Activated T-cell treated with anti-CD3 and anti-CD28 coated beads, Interleukin-2, amount 50 U/mL, for 24 hours (primary cell): ENCODE measurements at regions not wholly inside any gene's neighbourhood (a gene's known extent, or its start where the extent isn't known, plus 50 kb on each side); places are given as distances from the start of the nearest gene placed in this dataset.

Source experiments
- DNase-seq: peaks from one replicate; pipeline ENCODE4 v3.0.0-alpha.2; 2020
- H3K27ac Mint-ChIP-seq: 2 replicates; pipeline ENCODE4 v1.8.0; 2020; ENCODE audit warnings: mild to moderate bottlenecking, mixed read lengths
- H3K27me3 Mint-ChIP-seq: 2 replicates; pipeline ENCODE4 v1.8.0; 2020; ENCODE audit warnings: mixed read lengths
- H3K36me3 Mint-ChIP-seq: 2 replicates; pipeline ENCODE4 v1.8.0; 2020; ENCODE audit warnings: low read depth, mixed read lengths
- H3K4me1 Mint-ChIP-seq: 2 replicates; pipeline ENCODE4 v1.8.0; 2020; ENCODE audit warnings: low read depth, mixed read lengths
- H3K4me3 Mint-ChIP-seq: 2 replicates; pipeline ENCODE4 v1.8.0; 2020; ENCODE audit warnings: mild to moderate bottlenecking, moderate library complexity, mixed read lengths
- H3K9me3 Mint-ChIP-seq: 2 replicates; pipeline ENCODE4 v1.8.0; 2020; ENCODE audit warnings: mixed read lengths

DNA sequence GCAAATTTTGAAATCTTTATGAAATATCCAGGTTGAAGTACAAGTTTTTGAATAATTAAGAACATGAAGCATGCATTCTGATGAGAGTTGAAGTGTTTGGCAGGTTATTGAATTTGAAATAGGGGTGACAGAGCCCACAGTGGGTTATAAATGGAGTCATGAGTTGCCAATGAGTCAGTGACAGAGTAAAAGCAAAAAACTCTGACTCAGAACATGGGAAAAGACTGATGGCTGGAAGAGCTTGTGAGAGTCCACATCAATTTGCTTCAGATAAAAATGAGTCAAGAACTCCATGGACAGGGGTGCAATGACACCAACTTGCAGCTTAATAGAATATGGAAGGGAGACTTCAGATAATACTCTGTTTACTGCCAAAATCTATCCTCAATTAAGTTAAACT lies 105.3 kb downstream of the SLC6A15 start:
- H3K4me3 Mint-ChIP-seq: no peak overlapping the region
- no peaks in the 10 kb centered on the region for H3K27me3 Mint-ChIP-seq
- no peak for DNase-seq
- no peak overlapping the region for H3K27ac Mint-ChIP-seq
- H3K9me3 Mint-ChIP-seq: no peaks in the 10 kb centered on the region
- no peaks in the 10 kb centered on the region for H3K4me1 Mint-ChIP-seq
- H3K36me3 Mint-ChIP-seq: no peaks in the 10 kb centered on the region

DNA sequence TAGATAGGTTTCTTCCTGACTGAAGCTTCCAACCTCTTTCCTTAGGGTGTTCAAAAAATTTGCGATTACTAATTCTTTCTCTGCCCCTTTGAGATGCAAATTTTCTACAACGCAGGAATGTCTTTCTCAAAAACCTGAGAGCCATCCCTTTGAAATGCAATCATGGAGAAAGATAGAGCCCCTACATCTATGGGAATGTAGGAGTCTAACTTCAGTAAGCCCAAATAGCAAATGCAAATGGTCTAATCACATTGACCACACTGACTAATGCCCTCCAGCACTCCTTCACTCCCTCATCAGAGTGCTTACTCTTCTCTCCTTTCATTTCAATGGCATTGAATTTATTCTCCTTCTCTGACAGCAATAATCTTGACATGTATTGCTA lies 107.1 kb downstream of the SLC6A15 start:
- H3K27me3 Mint-ChIP-seq: no peaks in the 10 kb centered on the region
- H3K4me3 Mint-ChIP-seq: no peak overlapping the region
- H3K36me3 Mint-ChIP-seq: no peaks in the 10 kb centered on the region
- no peaks in the 10 kb centered on the region for H3K9me3 Mint-ChIP-seq
- no peak for DNase-seq
- H3K27ac Mint-ChIP-seq: no peak overlapping the region
- H3K4me1 Mint-ChIP-seq: no peaks in the 10 kb centered on the region

DNA sequence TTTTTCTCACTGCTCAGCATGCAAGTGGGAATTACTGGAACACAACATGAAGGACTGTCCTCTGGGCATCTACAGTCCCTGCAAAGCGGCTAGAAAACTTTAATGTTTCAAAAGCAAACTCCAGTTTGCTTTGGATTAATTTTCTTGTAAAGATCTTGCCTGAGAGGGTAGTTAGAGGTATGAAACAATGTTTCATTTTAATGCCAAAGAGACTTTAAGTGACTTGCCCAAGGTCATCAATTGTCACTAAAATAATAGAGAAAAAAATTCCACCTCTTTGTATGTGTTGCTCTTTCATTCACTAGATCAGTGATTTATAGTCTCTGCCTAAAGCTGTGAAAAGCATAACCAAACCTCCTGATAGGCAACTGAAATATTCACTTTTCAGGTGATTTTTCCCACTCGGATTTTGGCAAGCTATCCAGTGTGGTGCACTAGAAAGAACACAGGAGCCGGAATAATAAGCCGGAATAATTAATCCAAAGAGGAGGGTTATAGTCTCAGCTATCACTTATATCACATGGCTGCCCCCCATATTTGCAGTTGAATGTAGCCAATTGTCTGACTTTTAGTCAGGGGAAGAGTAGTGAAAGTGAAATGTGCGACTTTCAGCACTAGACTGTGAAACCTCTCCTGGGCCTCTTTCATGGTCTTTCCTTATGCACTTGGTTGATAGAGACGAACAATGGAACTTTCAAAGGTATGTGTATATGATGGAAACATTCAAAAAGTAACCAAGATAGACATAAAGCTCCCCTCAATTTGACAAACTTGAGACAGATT lies 107.7 kb downstream of the SLC6A15 start:
- H3K4me1 Mint-ChIP-seq: no peaks in the 10 kb centered on the region
- H3K27me3 Mint-ChIP-seq: no peaks in the 10 kb centered on the region
- no peak overlapping the region for H3K27ac Mint-ChIP-seq
- H3K36me3 Mint-ChIP-seq: no peaks in the 10 kb centered on the region
- no peak overlapping the region for H3K4me3 Mint-ChIP-seq
- no peaks in the 10 kb centered on the region for H3K9me3 Mint-ChIP-seq
- no peak for DNase-seq

DNA sequence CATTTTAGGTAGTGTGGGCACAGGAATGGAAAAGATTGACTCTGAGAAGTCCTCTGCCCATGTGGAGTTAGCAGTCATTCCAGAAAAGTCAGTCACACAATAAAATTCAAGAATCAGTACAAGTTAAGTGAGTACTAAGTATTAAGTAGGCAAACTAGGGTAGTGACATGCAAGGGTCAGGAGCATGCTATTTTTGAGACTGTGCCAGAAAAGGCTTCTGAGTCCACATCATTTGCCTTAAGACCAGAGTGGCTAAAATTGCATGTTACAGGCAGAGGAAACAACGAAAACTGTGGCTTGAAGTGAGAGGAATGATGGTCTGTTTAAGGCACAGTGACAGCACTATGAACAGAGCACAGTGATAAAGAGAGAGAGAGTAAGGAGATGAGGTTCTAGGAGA lies 108.9 kb downstream of the SLC6A15 start:
- H3K4me3 Mint-ChIP-seq: no peak overlapping the region

DNA sequence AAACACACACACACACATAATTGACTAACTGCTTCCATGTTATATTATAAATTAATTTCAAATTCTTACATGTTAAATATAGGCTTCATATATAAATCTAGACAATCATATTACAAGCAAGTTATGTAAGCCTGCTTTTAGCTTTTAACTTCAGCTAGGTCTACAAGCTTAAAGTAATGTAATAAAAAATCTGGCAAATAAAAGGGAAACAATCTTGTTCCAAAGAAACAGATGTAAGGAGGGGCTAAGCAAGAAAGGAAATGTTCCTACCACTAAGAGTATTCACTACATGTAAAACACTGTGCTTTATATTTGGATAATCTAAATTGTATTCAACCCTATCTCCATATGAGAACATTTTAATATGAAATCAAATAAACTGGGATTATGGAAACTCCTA lies 110.4 kb downstream of the SLC6A15 start:
- Mint-ChIP-seq H3K27me3 (no peaks in the 10 kb centered on the region), H3K4me3 (no peak overlapping the region), H3K27ac (no peak overlapping the region), H3K36me3 (no peaks in the 10 kb centered on the region), H3K4me1 (no peaks in the 10 kb centered on the region), H3K9me3 (no peaks in the 10 kb centered on the region)
- no peak for DNase-seq

More for the DNA sequence above, 108.9 kb downstream of the SLC6A15 start:
- DNase-seq: no peak
- H3K9me3 Mint-ChIP-seq: no peaks in the 10 kb centered on the region
- H3K27ac Mint-ChIP-seq: no peak overlapping the region
- H3K27me3 Mint-ChIP-seq: no peaks in the 10 kb centered on the region
- H3K36me3 Mint-ChIP-seq: no peaks in the 10 kb centered on the region
- H3K4me1 Mint-ChIP-seq: no peaks in the 10 kb centered on the region

DNA sequence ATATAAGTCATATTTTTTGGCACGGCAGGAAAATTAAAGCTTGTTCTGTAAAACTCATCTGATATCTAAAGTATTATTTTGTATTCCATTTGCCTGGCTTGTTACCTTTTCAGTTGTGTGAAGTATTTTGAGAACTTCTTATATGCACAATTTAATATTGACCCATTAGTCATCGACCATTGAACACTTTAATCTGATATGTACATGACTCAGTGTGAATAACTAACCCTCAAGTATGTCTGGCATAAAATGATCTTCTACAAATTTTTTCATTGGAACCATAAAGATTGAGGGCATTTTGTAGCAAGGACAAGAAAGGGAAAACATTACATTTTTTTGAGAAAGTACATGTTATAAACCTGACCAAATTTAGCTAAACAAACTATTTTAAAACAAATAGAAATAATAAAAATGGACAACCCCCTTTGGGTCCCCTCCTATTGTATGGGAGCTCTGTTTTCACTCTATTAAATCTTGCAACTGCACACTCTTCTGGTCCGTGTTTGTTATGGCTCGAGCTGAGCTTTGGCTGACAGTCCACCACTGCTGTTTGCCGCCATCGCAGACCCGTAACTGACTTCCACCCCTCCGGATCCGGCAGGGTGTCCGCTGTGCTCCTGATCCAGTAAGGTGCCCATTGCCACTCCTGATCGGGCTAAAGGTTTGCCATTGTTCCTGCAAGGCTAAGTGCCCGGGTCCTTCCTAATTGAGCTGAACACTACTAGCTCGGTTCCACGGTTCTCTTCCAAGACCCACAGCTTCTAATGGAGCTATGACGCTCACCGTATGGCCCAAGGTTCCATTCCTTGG lies 118.8 kb downstream of the SLC6A15 start:
- Mint-ChIP-seq H3K27ac (no peak overlapping the region), H3K27me3 (no peaks in the 10 kb centered on the region), H3K9me3 (no peaks in the 10 kb centered on the region), H3K4me3 (no peak overlapping the region), H3K4me1 (no peaks in the 10 kb centered on the region), H3K36me3 (no peaks in the 10 kb centered on the region)
- no peak for DNase-seq

DNA sequence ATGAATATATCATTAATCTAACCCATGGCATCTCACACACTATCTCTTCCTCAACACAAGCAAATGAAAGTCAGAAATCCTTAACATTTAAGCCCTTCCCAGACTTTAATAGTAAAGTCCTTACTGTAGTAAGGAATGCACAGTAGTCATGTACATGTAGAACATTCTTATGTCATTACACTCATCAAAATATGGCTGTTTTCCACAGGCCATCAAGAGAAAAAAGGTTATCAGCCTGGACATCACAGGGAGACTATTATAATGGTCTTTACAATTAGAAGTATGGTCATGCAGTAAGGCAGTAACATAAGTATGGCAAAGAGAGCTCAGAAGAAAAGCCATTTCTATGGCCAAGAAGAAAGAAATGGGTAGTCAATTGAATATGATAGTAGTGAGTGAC lies 121.2 kb downstream of the SLC6A15 start:
- H3K27me3 Mint-ChIP-seq: no peaks in the 10 kb centered on the region
- no peak for DNase-seq
- H3K4me3 Mint-ChIP-seq: no peak overlapping the region
- H3K36me3 Mint-ChIP-seq: no peaks in the 10 kb centered on the region
- no peak overlapping the region for H3K27ac Mint-ChIP-seq
- no peaks in the 10 kb centered on the region for H3K9me3 Mint-ChIP-seq
- H3K4me1 Mint-ChIP-seq: no peaks in the 10 kb centered on the region

DNA sequence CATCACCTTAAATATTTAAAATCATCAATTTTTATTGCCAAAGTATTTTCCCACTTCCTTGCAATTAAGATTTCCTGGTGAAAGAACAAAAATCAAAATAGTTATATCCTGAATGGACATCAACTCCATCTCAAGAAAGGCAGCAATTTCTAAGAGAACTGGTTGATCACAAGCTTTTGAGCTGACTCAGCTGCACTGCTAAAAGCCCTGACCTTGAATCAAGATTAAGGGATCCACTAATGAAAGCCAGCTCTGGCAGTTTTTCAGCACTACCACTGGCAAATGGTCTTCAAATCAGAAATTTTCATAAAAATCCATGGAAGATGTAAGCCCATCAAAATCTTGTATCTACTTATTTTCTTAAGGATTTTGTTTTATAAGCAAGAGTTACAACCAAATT lies 123.4 kb downstream of the SLC6A15 start:
- no peak overlapping the region for H3K27ac Mint-ChIP-seq
- H3K36me3 Mint-ChIP-seq: no peaks in the 10 kb centered on the region
- H3K4me1 Mint-ChIP-seq: no peaks in the 10 kb centered on the region
- H3K9me3 Mint-ChIP-seq: no peaks in the 10 kb centered on the region
- DNase-seq: no peak
- H3K4me3 Mint-ChIP-seq: no peak overlapping the region
- no peaks in the 10 kb centered on the region for H3K27me3 Mint-ChIP-seq

DNA sequence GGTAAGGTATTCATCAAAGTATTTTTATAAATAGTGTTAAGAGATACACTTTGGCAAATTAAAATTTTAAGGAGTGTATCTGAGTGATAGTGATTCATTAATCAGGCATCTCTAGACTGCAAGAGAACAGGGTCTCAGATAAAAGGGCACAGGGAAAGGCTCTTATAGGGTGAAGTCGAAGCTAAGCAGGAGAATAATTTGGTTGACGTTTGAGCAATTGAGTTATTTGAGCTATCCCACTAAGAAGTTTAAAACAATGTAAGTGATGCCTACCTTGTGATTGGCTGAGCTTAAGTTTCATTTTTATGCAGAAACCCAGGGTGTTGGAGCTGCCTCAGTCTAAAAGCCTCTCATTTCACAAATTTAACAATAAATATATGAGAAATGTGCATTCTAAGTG lies 125.3 kb downstream of the SLC6A15 start:
- Mint-ChIP-seq H3K36me3 (no peaks in the 10 kb centered on the region), H3K27ac (no peak overlapping the region), H3K9me3 (no peaks in the 10 kb centered on the region), H3K4me3 (no peak overlapping the region), H3K27me3 (no peaks in the 10 kb centered on the region), H3K4me1 (no peaks in the 10 kb centered on the region)
- DNase-seq: no peak

DNA sequence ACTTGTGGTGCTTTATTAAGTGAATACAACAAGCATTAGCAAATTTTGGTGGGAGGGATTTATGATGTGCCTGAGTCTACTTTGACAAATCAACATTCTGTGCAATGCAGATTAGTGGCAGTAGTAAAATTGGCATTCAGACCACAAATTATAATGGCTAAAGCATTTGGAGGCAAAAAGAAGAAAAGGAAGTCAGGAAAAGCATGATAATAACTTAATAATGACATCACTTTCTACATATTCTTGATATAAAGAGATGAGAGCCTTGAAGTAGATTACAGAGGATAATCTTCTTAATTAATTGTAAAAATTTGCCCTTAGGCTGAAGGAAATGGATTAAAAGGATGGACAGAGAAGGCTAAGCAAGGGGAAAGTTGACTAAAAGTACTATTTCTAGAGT lies 126.0 kb downstream of the SLC6A15 start:
- H3K27me3 Mint-ChIP-seq: no peaks in the 10 kb centered on the region
- no peak overlapping the region for H3K4me3 Mint-ChIP-seq
- DNase-seq: no peak
- no peaks in the 10 kb centered on the region for H3K4me1 Mint-ChIP-seq
- H3K36me3 Mint-ChIP-seq: no peaks in the 10 kb centered on the region
- no peaks in the 10 kb centered on the region for H3K9me3 Mint-ChIP-seq
- H3K27ac Mint-ChIP-seq: no peak overlapping the region

DNA sequence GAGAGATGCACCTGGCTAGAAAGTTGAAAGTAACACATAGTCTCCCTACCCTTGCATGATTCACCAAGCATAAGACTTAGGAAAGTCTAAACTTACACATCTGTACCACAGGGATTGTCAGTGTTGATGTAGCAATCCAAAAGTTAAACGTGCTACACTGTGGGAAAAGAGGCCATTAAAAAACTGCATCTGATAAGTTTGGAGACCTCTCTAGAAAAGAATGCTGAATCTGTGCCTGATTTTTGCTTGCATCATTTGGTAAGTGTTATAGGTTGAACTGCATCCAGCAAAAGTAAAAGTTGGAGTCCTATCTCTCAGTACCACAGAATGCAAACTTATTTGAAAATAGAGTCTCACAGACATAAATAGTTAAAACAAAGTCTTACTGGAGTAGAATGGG lies 126.6 kb downstream of the SLC6A15 start:
- DNase-seq: no peak
- no peaks in the 10 kb centered on the region for H3K36me3 Mint-ChIP-seq
- no peak overlapping the region for H3K27ac Mint-ChIP-seq
- H3K4me1 Mint-ChIP-seq: no peaks in the 10 kb centered on the region
- no peaks in the 10 kb centered on the region for H3K9me3 Mint-ChIP-seq
- H3K4me3 Mint-ChIP-seq: no peak overlapping the region
- no peaks in the 10 kb centered on the region for H3K27me3 Mint-ChIP-seq

DNA sequence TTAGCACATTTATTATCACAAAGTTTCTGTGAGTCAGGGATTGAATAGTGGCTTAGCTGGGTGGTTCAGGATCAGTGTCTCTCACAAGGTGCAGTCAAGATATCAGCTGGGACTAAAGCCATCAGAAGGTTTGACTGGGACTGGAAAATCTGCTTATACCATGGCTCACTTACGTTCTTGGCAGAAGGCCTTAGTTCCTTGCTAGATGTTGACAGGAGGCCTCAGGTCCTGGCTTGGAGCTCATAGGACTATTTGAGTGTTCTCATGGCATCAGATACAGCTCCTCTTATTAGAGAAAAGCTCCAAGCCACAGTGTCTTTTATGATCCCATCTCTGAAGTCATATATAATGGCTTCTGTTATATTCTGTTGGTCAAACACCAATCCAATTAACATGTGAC lies 127.3 kb downstream of the SLC6A15 start:
- Mint-ChIP-seq H3K4me1 (no peaks in the 10 kb centered on the region), H3K36me3 (no peaks in the 10 kb centered on the region), H3K9me3 (no peaks in the 10 kb centered on the region)

DNA sequence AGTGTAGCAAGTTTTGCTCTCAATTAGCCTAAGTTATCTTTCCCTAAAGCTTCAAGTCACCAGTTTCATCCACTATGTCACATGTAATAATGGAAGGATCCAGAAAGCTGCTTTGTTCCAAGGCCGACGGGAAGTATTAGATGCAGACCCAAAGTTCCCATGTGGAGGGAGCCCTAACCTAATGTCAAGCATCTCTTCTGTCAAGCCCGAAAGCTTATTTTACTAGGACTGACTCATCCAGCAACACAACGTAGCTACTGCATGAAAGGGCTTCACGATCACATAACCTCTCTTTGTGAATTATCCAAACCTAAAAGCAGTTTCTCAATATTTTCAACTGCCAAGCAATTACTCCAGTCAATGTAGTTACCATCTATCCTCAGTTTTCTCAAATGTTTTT lies 133.4 kb downstream of the SLC6A15 start:
- Mint-ChIP-seq H3K4me1 (no peaks in the 10 kb centered on the region), H3K4me3 (no peak overlapping the region), H3K27me3 (no peaks in the 10 kb centered on the region), H3K27ac (no peak overlapping the region), H3K9me3 (no peaks in the 10 kb centered on the region), H3K36me3 (no peaks in the 10 kb centered on the region)
- no peak for DNase-seq

More for the DNA sequence above, 127.3 kb downstream of the SLC6A15 start:
- DNase-seq: no peak
- no peak overlapping the region for H3K4me3 Mint-ChIP-seq
- H3K27ac Mint-ChIP-seq: no peak overlapping the region
- H3K27me3 Mint-ChIP-seq: no peaks in the 10 kb centered on the region

DNA sequence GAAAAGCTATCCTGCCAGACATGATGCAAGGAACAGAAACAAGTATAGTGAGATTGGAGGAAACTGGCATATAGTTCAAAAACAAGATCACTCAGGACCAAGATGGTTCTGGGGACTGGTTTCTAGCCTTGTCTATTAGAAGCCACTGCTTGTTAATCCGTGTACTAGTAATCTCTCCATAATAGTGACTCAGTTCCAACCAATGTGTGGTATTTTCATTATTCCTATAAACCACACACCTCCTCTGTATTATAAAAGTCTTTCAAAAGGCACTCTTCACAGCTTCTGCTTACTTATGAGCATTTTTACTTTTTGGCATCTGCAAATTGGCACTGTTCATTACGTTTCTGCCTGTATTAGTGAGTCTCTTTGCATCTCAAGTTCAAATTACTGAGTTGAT lies 140.3 kb downstream of the SLC6A15 start:
- H3K27me3 Mint-ChIP-seq: no peaks in the 10 kb centered on the region
- no peaks in the 10 kb centered on the region for H3K9me3 Mint-ChIP-seq
- DNase-seq: no peak
- no peaks in the 10 kb centered on the region for H3K4me1 Mint-ChIP-seq
- no peak overlapping the region for H3K4me3 Mint-ChIP-seq
- no peak overlapping the region for H3K27ac Mint-ChIP-seq
- H3K36me3 Mint-ChIP-seq: no peaks in the 10 kb centered on the region

DNA sequence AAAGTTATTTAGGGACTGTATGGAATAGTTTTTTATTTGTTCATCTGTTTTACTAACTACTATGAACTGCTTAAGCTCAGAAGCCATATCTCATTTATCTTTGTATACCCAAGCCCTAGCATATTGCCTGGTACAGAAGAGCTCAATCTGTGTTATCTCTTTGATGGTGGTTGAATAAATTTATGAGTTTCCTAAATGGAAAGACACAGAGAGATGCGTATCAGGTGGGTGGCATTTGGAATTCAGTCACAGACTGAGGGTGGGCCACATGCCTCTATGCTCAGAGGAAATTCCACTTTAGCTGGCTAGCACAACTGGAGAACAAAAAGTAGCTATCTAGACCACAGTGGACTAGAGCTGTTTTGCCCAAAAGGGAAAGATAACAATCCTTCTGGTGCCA lies 145.5 kb downstream of the SLC6A15 start:
- no peak overlapping the region for H3K4me3 Mint-ChIP-seq
- no peaks in the 10 kb centered on the region for H3K27me3 Mint-ChIP-seq
- no peak for DNase-seq
- H3K27ac Mint-ChIP-seq: no peak overlapping the region
- H3K9me3 Mint-ChIP-seq: no peaks in the 10 kb centered on the region
- H3K4me1 Mint-ChIP-seq: no peaks in the 10 kb centered on the region
- H3K36me3 Mint-ChIP-seq: no peaks in the 10 kb centered on the region
